CD8-positive, alpha-beta memory T cell (primary cell): ENCODE measurements at regions not wholly inside any gene's neighbourhood (a gene's known extent, or its start where the extent isn't known, plus 50 kb on each side); places are given as distances from the start of the nearest gene placed in this dataset.

Experiments
- CTCF ChIA-PET: fragments of 350-600 bp; sonication (Branson Sonifier 250); formaldehyde crosslinking; loops from one replicate; lab custom pipeline; 2021; ENCODE audit warnings: antibody characterized with exemption; lab: Charles Lee
- POLR2A ChIA-PET: fragments of 350-600 bp; sonication (Branson Sonifier 250); formaldehyde crosslinking; loops from one replicate; lab custom pipeline; 2021; ENCODE audit warnings: antibody characterized with exemption; lab: Charles Lee
- DNase-seq, 5 donors: peaks; one replicate each; pipeline versions ENCODE4 v3.0.0 to v3.0.0-alpha.2; 2020 to 2022; ENCODE audit warnings: mixed read lengths in 1 of 5
- H3K27ac ChIP-seq: one replicate; pipeline ENCODE4 v1.7.0; 2013; ENCODE audit warnings: low read depth, mild to moderate bottlenecking, low read length, moderate library complexity
- H3K27me3 ChIP-seq: 2 replicates; pipeline ENCODE4 v1.7.0; 2013; ENCODE audit warnings: low read length, mild to moderate bottlenecking; ENCODE audit not compliant: insufficient read depth, poor library complexity, severe bottlenecking
- H3K36me3 ChIP-seq: 2 replicates; pipeline ENCODE4 v1.7.0; 2013; ENCODE audit warnings: mild to moderate bottlenecking, low read length, moderate library complexity; ENCODE audit not compliant: insufficient read depth
- H3K4me1 ChIP-seq: 2 replicates; pipeline ENCODE4 v1.7.0; 2013; ENCODE audit warnings: mild to moderate bottlenecking, low read length, moderate library complexity; ENCODE audit not compliant: insufficient read depth
- H3K4me3 ChIP-seq: 2 replicates; pipeline ENCODE4 v1.7.0; 2013; ENCODE audit warnings: mild to moderate bottlenecking, low read length
- H3K9me3 ChIP-seq: 2 replicates; pipeline ENCODE4 v1.7.0; 2013; ENCODE audit warnings: mild to moderate bottlenecking, low read length
- H3K27ac Mint-ChIP-seq, 8 donors: one replicate each; pipeline ENCODE4 v1.8.0; 2020 to 2021; ENCODE audit warnings: mixed read lengths in 8 of 8, mild to moderate bottlenecking in 6 of 8, inconsistent platforms in 3 of 8, moderate library complexity in 3 of 8
- H3K27me3 Mint-ChIP-seq, 2 donors: one replicate each; pipeline ENCODE4 v1.8.0; 2020 to 2021; ENCODE audit warnings: mixed read lengths in 2 of 2, mild to moderate bottlenecking in 1 of 2, moderate library complexity in 1 of 2
- H3K36me3 Mint-ChIP-seq, 3 donors: one replicate each; pipeline ENCODE4 v1.8.0; 2020 to 2021; ENCODE audit warnings: mixed read lengths in 3 of 3, inconsistent platforms in 1 of 3, mild to moderate bottlenecking in 1 of 3
- H3K4me1 Mint-ChIP-seq, 3 donors: one replicate each; pipeline ENCODE4 v1.8.0; 2020 to 2021; ENCODE audit warnings: mixed read lengths in 3 of 3, inconsistent platforms in 1 of 3, mild to moderate bottlenecking in 1 of 3
- H3K4me3 Mint-ChIP-seq, 7 donors: one replicate each; pipeline ENCODE4 v1.8.0; 2020 to 2021; ENCODE audit warnings: mixed read lengths in 7 of 7, mild to moderate bottlenecking in 6 of 7, moderate library complexity in 4 of 7, inconsistent platforms in 2 of 7
- H3K9me3 Mint-ChIP-seq, 5 donors: one replicate each; pipeline ENCODE4 v1.8.0; 2020 to 2022; ENCODE audit warnings: mixed read lengths in 5 of 5, mild to moderate bottlenecking in 3 of 5, moderate library complexity in 2 of 5, inconsistent platforms in 1 of 5

- no peak overlapping the region for H3K27ac ChIP-seq
- H3K27me3 ChIP-seq = no peaks in the 10 kb centered on the region
- H3K4me1 Mint-ChIP-seq = no peaks in the 10 kb centered on the region
- H3K4me3 ChIP-seq = no peak overlapping the region
- no peak overlapping the region for H3K27ac Mint-ChIP-seq
- no peaks in the 10 kb centered on the region for H3K4me1 ChIP-seq
- ChIA-PET POLR2A (no interaction called here), CTCF (no interaction called here)
- no peak for DNase-seq
- H3K4me3 Mint-ChIP-seq = no peak overlapping the region
- H3K27me3 Mint-ChIP-seq = no peaks in the 10 kb centered on the region
- H3K9me3 Mint-ChIP-seq = peaks cover 3 to 37% (median 5%) of the 10 kb centered on the region in 5 donors
- H3K36me3 Mint-ChIP-seq = no peaks in the 10 kb centered on the region
- no peaks in the 10 kb centered on the region for H3K36me3 ChIP-seq
- no peaks in the 10 kb centered on the region for H3K9me3 ChIP-seq
Observed at GRCh38 chr3:76361010-76361409, 575.7 kb upstream of the ZNF717 start.

GRCh38 chr3:76362643-76363042 lies 577.3 kb upstream of the ZNF717 start:
- no peaks in the 10 kb centered on the region for H3K4me1 ChIP-seq
- Mint-ChIP-seq H3K4me3 (no peak overlapping the region), H3K36me3 (no peaks in the 10 kb centered on the region), H3K27ac (no peak overlapping the region), H3K9me3 (peaks cover 4 to 44% (median 8%) of the 10 kb centered on the region in 5 donors), H3K4me1 (no peaks in the 10 kb centered on the region), H3K27me3 (no peaks in the 10 kb centered on the region)
- no peaks in the 10 kb centered on the region for H3K27me3 ChIP-seq
- CTCF ChIA-PET = no interaction called here
- H3K36me3 ChIP-seq = no peaks in the 10 kb centered on the region
- POLR2A ChIA-PET = no interaction called here
- H3K9me3 ChIP-seq = no peaks in the 10 kb centered on the region
- no peak for DNase-seq
- no peak overlapping the region for H3K4me3 ChIP-seq
- no peak overlapping the region for H3K27ac ChIP-seq

- ChIA-PET CTCF (no interaction called here), POLR2A (no interaction called here)
- H3K27ac ChIP-seq = no peak overlapping the region
- Mint-ChIP-seq H3K4me1 (no peaks in the 10 kb centered on the region), H3K36me3 (no peaks in the 10 kb centered on the region), H3K27me3 (no peaks in the 10 kb centered on the region), H3K27ac (no peak overlapping the region), H3K4me3 (no peak overlapping the region), H3K9me3 (peaks cover 4 to 46% (median 8%) of the 10 kb centered on the region in 5 donors)
- H3K36me3 ChIP-seq = no peaks in the 10 kb centered on the region
- no peaks in the 10 kb centered on the region for H3K4me1 ChIP-seq
- H3K27me3 ChIP-seq = no peaks in the 10 kb centered on the region
- H3K9me3 ChIP-seq = no peaks in the 10 kb centered on the region
- DNase-seq = no peak
- H3K4me3 ChIP-seq = no peak overlapping the region
Observed at GRCh38 chr3:76365275-76365674, 579.9 kb upstream of the ZNF717 start.

GRCh38 chr3:76367281-76367680 lies 581.9 kb upstream of the ZNF717 start:
- Mint-ChIP-seq H3K9me3 (peaks cover 4 to 51% (median 8%) of the 10 kb centered on the region in 5 donors), H3K4me1 (no peaks in the 10 kb centered on the region), H3K36me3 (no peaks in the 10 kb centered on the region), H3K4me3 (no peak overlapping the region), H3K27ac (no peak overlapping the region), H3K27me3 (no peaks in the 10 kb centered on the region)
- Histone ChIP-seq H3K27me3 (no peaks in the 10 kb centered on the region), H3K36me3 (no peaks in the 10 kb centered on the region), H3K27ac (no peak overlapping the region), H3K9me3 (no peaks in the 10 kb centered on the region), H3K4me3 (no peak overlapping the region), H3K4me1 (no peaks in the 10 kb centered on the region)
- ChIA-PET CTCF (no interaction called here), POLR2A (no interaction called here)
- no peak for DNase-seq

GRCh38 chr3:76369170-76369569 lies 583.8 kb upstream of the ZNF717 start:
- no peaks in the 10 kb centered on the region for H3K36me3 Mint-ChIP-seq
- POLR2A ChIA-PET = no interaction called here
- H3K4me3 Mint-ChIP-seq = no peak overlapping the region
- H3K9me3 Mint-ChIP-seq = peaks cover 4 to 50% (median 7%) of the 10 kb centered on the region in 5 donors
- CTCF ChIA-PET = no interaction called here
- no peaks in the 10 kb centered on the region for H3K27me3 Mint-ChIP-seq
- Histone ChIP-seq H3K4me3 (no peak overlapping the region), H3K27ac (no peak overlapping the region), H3K27me3 (no peaks in the 10 kb centered on the region), H3K9me3 (no peaks in the 10 kb centered on the region), H3K4me1 (no peaks in the 10 kb centered on the region), H3K36me3 (no peaks in the 10 kb centered on the region)
- DNase-seq = no peak
- no peaks in the 10 kb centered on the region for H3K4me1 Mint-ChIP-seq
- no peak overlapping the region for H3K27ac Mint-ChIP-seq

GRCh38 chr3:76370749-76371520 lies 585.6 kb upstream of the ZNF717 start:
- Mint-ChIP-seq H3K27me3 (no peaks in the 10 kb centered on the region), H3K36me3 (no peaks in the 10 kb centered on the region), H3K27ac (no peak overlapping the region), H3K4me1 (no peaks in the 10 kb centered on the region), H3K9me3 (peaks cover 3 to 43% (median 10%) of the 10 kb centered on the region in 5 donors), H3K4me3 (no peak overlapping the region)
- Histone ChIP-seq H3K4me3 (no peak overlapping the region), H3K9me3 (no peaks in the 10 kb centered on the region), H3K27ac (no peak overlapping the region), H3K4me1 (no peaks in the 10 kb centered on the region), H3K36me3 (no peaks in the 10 kb centered on the region), H3K27me3 (no peaks in the 10 kb centered on the region)
- ChIA-PET POLR2A (no interaction called here), CTCF (no interaction called here)
- DNase-seq = no peak

- Mint-ChIP-seq H3K9me3 (peaks cover 3 to 46% (median 13%) of the 10 kb centered on the region in 5 donors), H3K36me3 (no peaks in the 10 kb centered on the region), H3K4me3 (no peak overlapping the region), H3K4me1 (no peaks in the 10 kb centered on the region), H3K27ac (peak overlapping the region in 1 of 8 donors; percentile 17), H3K27me3 (no peaks in the 10 kb centered on the region)
- DNase-seq = no peak
- no peaks in the 10 kb centered on the region for H3K36me3 ChIP-seq
- POLR2A ChIA-PET = no interaction called here
- H3K27ac ChIP-seq = no peak overlapping the region
- CTCF ChIA-PET = no interaction called here
- H3K9me3 ChIP-seq = no peaks in the 10 kb centered on the region
- H3K27me3 ChIP-seq = no peaks in the 10 kb centered on the region
- H3K4me1 ChIP-seq = no peaks in the 10 kb centered on the region
- H3K4me3 ChIP-seq = no peak overlapping the region
Observed at GRCh38 chr3:76372497-76372896, 587.1 kb upstream of the ZNF717 start.

- no peak overlapping the region for H3K27ac Mint-ChIP-seq
- ChIA-PET POLR2A (no interaction called here), CTCF (no interaction called here)
- Histone ChIP-seq H3K4me1 (no peaks in the 10 kb centered on the region), H3K4me3 (no peak overlapping the region), H3K27ac (no peak overlapping the region), H3K9me3 (no peaks in the 10 kb centered on the region), H3K27me3 (no peaks in the 10 kb centered on the region), H3K36me3 (no peaks in the 10 kb centered on the region)
- no peaks in the 10 kb centered on the region for H3K4me1 Mint-ChIP-seq
- no peaks in the 10 kb centered on the region for H3K27me3 Mint-ChIP-seq
- H3K36me3 Mint-ChIP-seq = no peaks in the 10 kb centered on the region
- H3K4me3 Mint-ChIP-seq = no peak overlapping the region
- H3K9me3 Mint-ChIP-seq = peaks cover 7 to 32% (median 18%) of the 10 kb centered on the region in 5 donors
- no peak for DNase-seq
Observed at GRCh38 chr3:76377074-76377473, 591.7 kb upstream of the ZNF717 start.
